CD14-positive monocyte (primary cell): ENCODE measurements at regions not wholly inside any gene's neighbourhood (a gene's known extent, or its start where the extent isn't known, plus 50 kb on each side); places are given as distances from the start of the nearest gene placed in this dataset.

Source experiments
- DNase-seq, 3 donors: peaks; one replicate each; pipeline ENCODE4 v3.0.0-alpha.2; 2011 to 2022
- H2AFZ ChIP-seq: 2 replicates; pipeline ENCODE4 v1.6.0; 2012; ENCODE audit warnings: mild to moderate bottlenecking, low read depth, low read length, inconsistent platforms; ENCODE audit not compliant: insufficient read depth, poor library complexity, severe bottlenecking
- H3K27ac ChIP-seq, 2 donors: 1 replicate in 1 of 2; 2 replicates in 1 of 2; pipeline ENCODE4 v1.5.1; 2012 to 2013; ENCODE audit warnings: low read length in 2 of 2, control low read depth in 1 of 2, inconsistent platforms in 1 of 2, low read depth in 1 of 2, mild to moderate bottlenecking in 1 of 2
- H3K27me3 ChIP-seq, 2 donors: one replicate each; pipeline versions ENCODE4 v1.6.0 to v1.6.1; 2011 to 2013; ENCODE audit warnings: low read length in 2 of 2; ENCODE audit not compliant: control insufficient read depth in 2 of 2, insufficient read depth in 2 of 2
- H3K36me3 ChIP-seq, 2 donors: replicated peaks in 1 of 2; 1 replicate in 1 of 2; 2 replicates in 1 of 2; pipeline versions ENCODE4 v1.5.1 to v1.6.1; 2012 to 2013; ENCODE audit warnings: low read length in 2 of 2, control low read depth in 1 of 2, inconsistent platforms in 1 of 2, mild to moderate bottlenecking in 1 of 2; ENCODE audit not compliant: insufficient read depth in 2 of 2, control insufficient read depth in 1 of 2
- H3K4me1 ChIP-seq, 2 donors: 1 replicate in 1 of 2; 2 replicates in 1 of 2; pipeline versions ENCODE4 v1.5.1 to v1.6.1; 2012 to 2013; ENCODE audit warnings: low read length in 2 of 2, control low read depth in 1 of 2, inconsistent platforms in 1 of 2, mild to moderate bottlenecking in 1 of 2, moderate library complexity in 1 of 2; ENCODE audit not compliant: insufficient read depth in 2 of 2, control insufficient read depth in 1 of 2
- H3K4me2 ChIP-seq: replicated peaks from 2 replicates; pipeline ENCODE3; 2012; ENCODE audit warnings: low read length, moderate library complexity, mild to moderate bottlenecking; ENCODE audit not compliant: poor library complexity, severe bottlenecking; ENCODE audit errors: extremely low read depth
- H3K4me3 ChIP-seq, 3 experiments: fragments of 200-600 bp in 1 of 3; sonication (generic) in 1 of 3; replicated peaks in 1 of 3; 1 replicate in 2 of 3; 2 replicates in 1 of 3; pipeline ENCODE4 v1.5.1; 2011 to 2013; ENCODE audit warnings: low read length in 3 of 3, mild to moderate bottlenecking in 3 of 3, control low read depth in 2 of 3, low read depth in 2 of 3, inconsistent platforms in 1 of 3, moderate library complexity in 1 of 3
- H3K79me2 ChIP-seq: 2 replicates; pipeline ENCODE4 v1.6.0; 2012; ENCODE audit warnings: mild to moderate bottlenecking, control low read depth, inconsistent platforms, low read length, moderate library complexity; ENCODE audit not compliant: insufficient read depth
- H3K9ac ChIP-seq: 2 replicates; pipeline ENCODE4 v1.6.0; 2017; ENCODE audit warnings: low read length, mild to moderate bottlenecking; ENCODE audit not compliant: insufficient read depth, poor library complexity, severe bottlenecking
- H3K9me3 ChIP-seq, 2 donors: replicated peaks in 1 of 2; 1 replicate in 1 of 2; 2 replicates in 1 of 2; pipeline versions ENCODE4 v1.5.1 to v1.6.1; 2012 to 2013; ENCODE audit warnings: low read length in 2 of 2, control low read depth in 1 of 2; ENCODE audit not compliant: control insufficient read depth in 1 of 2, insufficient read depth in 1 of 2
- H4K20me1 ChIP-seq: 2 replicates; pipeline ENCODE4 v1.6.0; 2012; ENCODE audit warnings: mild to moderate bottlenecking, low read length, control low read depth, moderate library complexity; ENCODE audit not compliant: insufficient read depth
- H3K27ac Mint-ChIP-seq, 7 donors: one replicate each; pipeline ENCODE4 v1.8.0; 2020; ENCODE audit warnings: mild to moderate bottlenecking in 7 of 7, mixed read lengths in 7 of 7, moderate library complexity in 6 of 7, inconsistent platforms in 2 of 7
- H3K27me3 Mint-ChIP-seq, 3 donors: one replicate each; pipeline ENCODE4 v1.8.0; 2021 to 2022; ENCODE audit warnings: low read depth in 3 of 3, mild to moderate bottlenecking in 3 of 3, mixed read lengths in 3 of 3, moderate library complexity in 3 of 3, inconsistent platforms in 1 of 3
- H3K36me3 Mint-ChIP-seq, 2 donors: one replicate each; pipeline ENCODE4 v1.8.0; 2020; ENCODE audit warnings: mixed read lengths in 2 of 2, inconsistent platforms in 1 of 2, mild to moderate bottlenecking in 1 of 2
- H3K4me1 Mint-ChIP-seq: one replicate; pipeline ENCODE4 v1.8.0; 2020; ENCODE audit warnings: mild to moderate bottlenecking, mixed read lengths
- H3K4me3 Mint-ChIP-seq, 2 donors: one replicate each; pipeline ENCODE4 v1.8.0; 2020; ENCODE audit warnings: mild to moderate bottlenecking in 2 of 2, mixed read lengths in 2 of 2, moderate library complexity in 1 of 2
- H3K9me3 Mint-ChIP-seq, 7 donors: one replicate each; pipeline ENCODE4 v1.8.0; 2020 to 2022; ENCODE audit warnings: mixed read lengths in 7 of 7, mild to moderate bottlenecking in 6 of 7, moderate library complexity in 6 of 7, inconsistent platforms in 2 of 7
- CTCF ChIP-seq: fragments of 200-600 bp; IDR thresholded peaks from one replicate; pipeline ENCODE4 v1.8.0; 2022; ENCODE audit warnings: antibody characterized with exemption, mild to moderate bottlenecking
- WGBS: methylation state at CpG from one replicate; pipeline ENCODE4 v1.1.5; 2013; ENCODE audit warnings: missing lambda C conversion rate; ENCODE audit not compliant: insufficient coverage; 5-methylcytosine and 5-hydroxymethylcytosine counted together
- intact Hi-C, 2 donors: fragments of 100-400 bp; cut with micrococcal nuclease; formaldehyde crosslinking; loops; one replicate each; pipeline versions ENCODE4 v1.15.0 to v1.15.1; 2023

- TF ChIP-seq CTCF: no peak
- Histone ChIP-seq H2AFZ (no peak overlapping the region), H3K9me3 (peaks cover under 1 to 5% of the 10 kb centered on the region in 2 donors), H3K79me2 (no peaks in the 10 kb centered on the region), H3K9ac (no peak overlapping the region), H3K4me3 (no peak overlapping the region), H3K27ac (no peak overlapping the region), H3K4me2 (no peak overlapping the region), H4K20me1 (no peaks in the 10 kb centered on the region), H3K4me1 (no peaks in the 10 kb centered on the region), H3K36me3 (no peaks in the 10 kb centered on the region), H3K27me3 (no peaks in the 10 kb centered on the region)
- no peak for DNase-seq
- H3K27ac Mint-ChIP-seq: no peak overlapping the region
- WGBS: 86% methylated on average over 6 of the region's 6 CpGs
- peaks cover 0 to 13% (median 2%) of the 10 kb centered on the region in 7 donors for H3K9me3 Mint-ChIP-seq
- no peaks in the 10 kb centered on the region for H3K27me3 Mint-ChIP-seq
- H3K4me1 Mint-ChIP-seq: no peaks in the 10 kb centered on the region
- no peaks in the 10 kb centered on the region for H3K36me3 Mint-ChIP-seq
- intact Hi-C loops: no loop called here
- no peak overlapping the region for H3K4me3 Mint-ChIP-seq
Observed at GRCh38 chr4:45640281-45640680, 483.6 kb downstream of the GABRG1 start.

DNA sequence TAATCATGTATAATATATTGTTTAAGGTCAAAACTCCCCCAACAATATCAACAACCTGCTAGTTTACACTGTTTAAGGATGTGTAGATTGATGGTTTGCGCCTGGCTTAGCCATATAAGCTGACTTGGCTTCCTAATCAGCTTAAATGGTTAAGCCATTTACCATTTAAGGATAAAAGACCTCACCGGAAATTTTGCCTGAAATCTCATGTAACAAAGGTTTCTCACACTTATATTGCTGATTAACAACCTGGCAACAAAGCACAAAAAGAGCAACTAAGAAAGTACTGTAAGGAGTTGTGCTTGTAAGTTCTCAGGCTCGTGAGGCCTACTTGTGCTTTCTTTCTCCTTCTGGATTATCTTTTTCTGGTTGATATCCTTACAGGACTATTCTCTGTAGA lies 485.2 kb downstream of the GABRG1 start:
- H3K27me3 ChIP-seq: no peaks in the 10 kb centered on the region
- H3K36me3 ChIP-seq: no peaks in the 10 kb centered on the region
- H3K27me3 Mint-ChIP-seq: no peaks in the 10 kb centered on the region
- peaks cover 0 to 13% (median 2%) of the 10 kb centered on the region in 7 donors for H3K9me3 Mint-ChIP-seq
- no peaks in the 10 kb centered on the region for H3K36me3 Mint-ChIP-seq
- H3K27ac ChIP-seq: no peak overlapping the region
- TF ChIP-seq CTCF: no peak
- H3K4me1 Mint-ChIP-seq: no peaks in the 10 kb centered on the region
- peaks cover 0 to 5% of the 10 kb centered on the region in 2 donors for H3K9me3 ChIP-seq
- no peaks in the 10 kb centered on the region for H3K4me1 ChIP-seq
- no peak for DNase-seq
- no peaks in the 10 kb centered on the region for H4K20me1 ChIP-seq
- intact Hi-C loops: no loop called here
- H3K27ac Mint-ChIP-seq: no peak overlapping the region
- no CpG with 5 or more reads among the region's 3 CpGs for whole genome bisulfite sequencing
- no peak overlapping the region for H3K4me3 ChIP-seq
- no peak overlapping the region for H3K9ac ChIP-seq
- H3K4me3 Mint-ChIP-seq: no peak overlapping the region
- H3K4me2 ChIP-seq: no peak overlapping the region
- no peaks in the 10 kb centered on the region for H3K79me2 ChIP-seq
- H2AFZ ChIP-seq: no peak overlapping the region
